T-cell (primary cell): ENCODE measurements at regions not wholly inside any gene's neighbourhood (a gene's known extent, or its start where the extent isn't known, plus 50 kb on each side); places are given as distances from the start of the nearest gene placed in this dataset.

ENCODE experiments used
- ATAC-seq, 4 experiments: fragments of 200-7000 bp in 3 of 4; fragments of 150-1000 bp in 1 of 4; cut with Tn5 transposase; replicated peaks in 1 of 4; 1 replicate in 3 of 4; 2 replicates in 1 of 4; pipeline ENCODE4 v1.10.0; 2021; ENCODE audit warnings: moderate library complexity in 3 of 4, mild to moderate bottlenecking in 2 of 4, moderate number of reproducible peaks in 1 of 4
- CTCF ChIA-PET, 2 donors: fragments of 300-600 bp; sonication (Branson Sonifier 250); formaldehyde crosslinking; loops; one replicate each; lab custom pipeline; 2022; ENCODE audit warnings: antibody characterized with exemption in 2 of 2; lab: Charles Lee
- POLR2A ChIA-PET, 2 donors: fragments of 300-600 bp; sonication (Branson Sonifier 250); formaldehyde crosslinking; loops; one replicate each; lab custom pipeline; 2022; ENCODE audit warnings: antibody characterized with exemption in 2 of 2; lab: Charles Lee
- DNase-seq, 35 experiments: peaks; one replicate each; pipeline versions ENCODE4 v3.0.0 to v3.0.0-alpha.2; 2013 to 2023
- H3K27ac ChIP-seq: one replicate; pipeline ENCODE4 v1.5.1; 2013; ENCODE audit warnings: low read length
- H3K27me3 ChIP-seq, 2 experiments: replicated peaks in 1 of 2; 1 replicate in 1 of 2; 2 replicates in 1 of 2; pipeline versions ENCODE4 v1.6.1 to v1.7.0; 2013; ENCODE audit warnings: low read length in 1 of 2, mixed read lengths in 1 of 2; ENCODE audit not compliant: control insufficient read depth in 2 of 2, insufficient read depth in 2 of 2; ENCODE audit errors: extremely low read depth in 1 of 2
- H3K36me3 ChIP-seq, 2 donors: 1 replicate in 1 of 2; 2 replicates in 1 of 2; pipeline versions ENCODE4 v1.6.1 to v1.7.0; 2013; ENCODE audit warnings: low read length in 1 of 2; ENCODE audit not compliant: control insufficient read depth in 2 of 2, insufficient read depth in 1 of 2; ENCODE audit errors: extremely low read depth in 1 of 2
- H3K4me1 ChIP-seq, 2 experiments: 1 replicate in 1 of 2; 2 replicates in 1 of 2; pipeline versions ENCODE4 v1.6.1 to v1.7.0; 2013; ENCODE audit warnings: low read length in 2 of 2, mixed read lengths in 1 of 2; ENCODE audit not compliant: insufficient read depth in 2 of 2, control insufficient read depth in 1 of 2; ENCODE audit errors: extremely low read depth in 1 of 2
- H3K4me3 ChIP-seq, 2 donors: 1 replicate in 1 of 2; 2 replicates in 1 of 2; pipeline versions ENCODE4 v1.5.1 to v1.7.0; 2013; ENCODE audit warnings: mild to moderate bottlenecking in 2 of 2, low read length in 1 of 2, moderate library complexity in 1 of 2; ENCODE audit not compliant: control insufficient read depth in 1 of 2; ENCODE audit errors: extremely low read depth in 1 of 2
- H3K9me3 ChIP-seq: 2 replicates; pipeline ENCODE4 v1.7.0; 2013
- H3K27ac Mint-ChIP-seq, 2 donors: one replicate each; pipeline ENCODE4 v1.8.0; 2020 to 2021; ENCODE audit warnings: mild to moderate bottlenecking in 2 of 2, mixed read lengths in 2 of 2
- H3K27me3 Mint-ChIP-seq, 2 donors: one replicate each; pipeline ENCODE4 v1.8.0; 2021 to 2022; ENCODE audit warnings: mixed read lengths in 2 of 2
- H3K36me3 Mint-ChIP-seq: one replicate; pipeline ENCODE4 v1.8.0; 2021; ENCODE audit warnings: mixed read lengths
- H3K4me1 Mint-ChIP-seq, 3 donors: one replicate each; pipeline ENCODE4 v1.8.0; 2020 to 2022; ENCODE audit warnings: mixed read lengths in 3 of 3, mild to moderate bottlenecking in 1 of 3
- H3K4me3 Mint-ChIP-seq, 3 donors: one replicate each; pipeline ENCODE4 v1.8.0; 2020 to 2022; ENCODE audit warnings: mild to moderate bottlenecking in 3 of 3, mixed read lengths in 3 of 3, moderate library complexity in 3 of 3
- H3K9me3 Mint-ChIP-seq, 3 donors: one replicate each; pipeline ENCODE4 v1.8.0; 2020 to 2022; ENCODE audit warnings: mixed read lengths in 3 of 3
- WGBS: methylation state at CpG from one replicate; pipeline ENCODE4 v1.1.5; 2013; ENCODE audit warnings: missing lambda C conversion rate; ENCODE audit not compliant: insufficient coverage; 5-methylcytosine and 5-hydroxymethylcytosine counted together

DNA sequence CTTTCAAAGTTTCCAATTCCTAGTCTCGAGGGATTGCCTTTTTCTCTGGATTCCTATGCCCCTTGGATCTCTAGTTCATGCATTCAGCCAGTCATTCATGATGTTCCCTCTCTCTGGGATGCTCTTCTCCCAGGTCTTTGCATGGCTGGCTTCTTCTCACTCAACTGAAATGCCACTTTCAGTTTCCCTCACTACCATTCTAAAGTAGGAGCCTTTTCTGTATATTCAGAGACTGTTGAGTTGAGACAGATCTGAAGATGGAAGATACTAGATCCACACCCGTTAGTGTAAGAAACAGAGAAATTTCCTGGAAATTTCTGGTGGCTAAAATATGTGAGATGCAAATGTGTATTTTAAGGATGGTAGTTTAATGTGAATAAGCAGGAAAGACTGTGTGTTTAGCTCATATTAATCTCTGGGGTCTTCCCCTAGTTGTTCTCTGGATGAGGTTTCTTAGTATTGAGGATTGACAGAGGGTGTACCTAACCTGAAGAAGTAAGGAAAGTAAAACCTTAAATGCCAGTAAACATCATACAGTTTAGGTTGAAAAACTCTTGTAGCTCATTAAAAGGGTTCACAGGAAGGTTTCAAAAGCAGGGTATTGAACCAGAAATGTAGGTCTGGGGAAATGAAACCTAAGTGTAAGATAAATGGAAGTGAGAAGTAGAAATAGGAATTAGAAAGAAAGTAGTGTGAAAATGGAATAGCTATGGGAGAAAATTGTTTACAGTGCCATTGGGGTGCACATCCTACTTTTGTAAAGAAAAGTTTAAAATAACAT, 331.3 kb downstream of the NDFIP2 start:
- Mint-ChIP-seq H3K36me3 (no peaks in the 10 kb centered on the region), H3K27me3 (no peaks in the 10 kb centered on the region), H3K4me1 (peaks cover 0 to 2% (median 0%) of the 10 kb centered on the region in 3 donors), H3K9me3 (peaks cover 0 to 5% (median 4%) of the 10 kb centered on the region in 3 donors), H3K4me3 (no peak overlapping the region), H3K27ac (no peak overlapping the region)
- 38% methylated on average over 1 of the region's 2 CpGs for WGBS
- Histone ChIP-seq H3K27ac (no peak overlapping the region), H3K36me3 (no peaks in the 10 kb centered on the region), H3K4me1 (no peaks in the 10 kb centered on the region), H3K27me3 (no peaks in the 10 kb centered on the region), H3K4me3 (no peak overlapping the region), H3K9me3 (no peaks in the 10 kb centered on the region)
- POLR2A ChIA-PET = interaction anchor here in 1 of 2 donors (0.6 kb wide), 1 partner anchor 1538 kb away, joined by 3 read pairs; no protein-coding TSS in a partner anchor
- CTCF ChIA-PET = interaction anchor here in 1 of 2 donors (0.6 kb wide), 1 partner anchor 505 kb away, joined by 4 read pairs; no protein-coding TSS in a partner anchor
- ATAC-seq = no peak
- DNase-seq = no peak

DNA sequence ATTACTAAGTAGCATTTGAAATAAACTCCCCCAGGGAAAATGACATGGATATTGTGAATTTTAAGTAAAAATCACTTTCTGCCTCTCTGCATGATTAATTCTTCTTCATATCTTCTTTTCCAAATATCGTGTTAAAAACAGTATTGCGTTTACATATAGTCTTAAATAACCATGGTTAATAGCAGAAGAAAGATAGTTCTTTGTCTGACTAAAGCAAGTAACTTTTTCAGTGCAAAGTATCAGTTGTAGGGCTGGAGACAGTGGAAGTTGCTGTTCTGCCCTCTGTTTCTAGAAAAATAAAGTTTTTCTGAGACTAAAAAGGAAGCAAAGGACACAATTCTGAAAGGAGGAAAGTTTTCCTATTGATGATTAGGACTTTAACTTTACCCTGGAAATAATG, 330.2 kb downstream of the NDFIP2 start:
- DNase-seq (no peak), ATAC-seq (no peak)
- no peaks in the 10 kb centered on the region for H3K36me3 ChIP-seq
- H3K4me3 ChIP-seq = no peak overlapping the region
- H3K27ac Mint-ChIP-seq = no peak overlapping the region
- POLR2A ChIA-PET = no interaction called here
- CTCF ChIA-PET = no interaction called here
- H3K27me3 ChIP-seq = no peaks in the 10 kb centered on the region
- H3K9me3 Mint-ChIP-seq = peaks cover 0 to 5% (median 4%) of the 10 kb centered on the region in 3 donors
- peaks cover 0 to 2% (median 0%) of the 10 kb centered on the region in 3 donors for H3K4me1 Mint-ChIP-seq
- H3K36me3 Mint-ChIP-seq = no peaks in the 10 kb centered on the region
- no peak overlapping the region for H3K27ac ChIP-seq
- H3K4me1 ChIP-seq = no peaks in the 10 kb centered on the region
- no peaks in the 10 kb centered on the region for H3K9me3 ChIP-seq
- no peaks in the 10 kb centered on the region for H3K27me3 Mint-ChIP-seq
- H3K4me3 Mint-ChIP-seq = no peak overlapping the region
- no CpG with 5 or more reads among the region's 2 CpGs for whole genome bisulfite sequencing

DNA sequence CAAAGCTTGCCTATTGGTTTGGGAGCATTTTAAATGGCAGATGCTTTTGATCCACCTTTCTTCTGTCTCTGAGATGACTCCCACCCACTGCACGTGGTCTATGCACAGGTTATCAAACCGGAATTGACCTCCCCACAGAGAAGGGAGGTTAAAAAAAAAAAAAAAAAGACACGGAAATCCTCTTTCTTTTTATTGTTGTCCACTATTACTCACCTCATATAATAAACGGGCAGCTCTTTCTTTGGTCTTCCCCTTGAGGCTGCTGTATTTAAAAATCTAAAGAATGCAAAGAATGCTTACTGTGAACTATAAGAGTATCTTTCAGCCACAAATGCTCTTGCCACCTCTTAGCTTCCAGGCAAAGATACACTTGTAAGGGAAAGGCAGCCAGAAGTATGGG, 329.7 kb downstream of the NDFIP2 start:
- Mint-ChIP-seq H3K27me3 (no peaks in the 10 kb centered on the region), H3K4me3 (no peak overlapping the region), H3K4me1 (peaks cover 0 to 2% (median 0%) of the 10 kb centered on the region in 3 donors), H3K9me3 (peaks cover 0 to 5% (median 4%) of the 10 kb centered on the region in 3 donors), H3K36me3 (no peaks in the 10 kb centered on the region), H3K27ac (no peak overlapping the region)
- ATAC-seq (no peak), DNase-seq (no peak)
- no peak overlapping the region for H3K4me3 ChIP-seq
- no CpG with 5 or more reads among the region's 4 CpGs for WGBS
- H3K4me1 ChIP-seq = no peaks in the 10 kb centered on the region
- H3K36me3 ChIP-seq = no peaks in the 10 kb centered on the region
- POLR2A ChIA-PET = interaction anchor here in 1 of 2 donors (0.6 kb wide), 1 partner anchor 38 kb away, joined by 5 read pairs; no protein-coding TSS in a partner anchor
- CTCF ChIA-PET = no interaction called here
- no peaks in the 10 kb centered on the region for H3K9me3 ChIP-seq
- no peak overlapping the region for H3K27ac ChIP-seq
- no peaks in the 10 kb centered on the region for H3K27me3 ChIP-seq

DNA sequence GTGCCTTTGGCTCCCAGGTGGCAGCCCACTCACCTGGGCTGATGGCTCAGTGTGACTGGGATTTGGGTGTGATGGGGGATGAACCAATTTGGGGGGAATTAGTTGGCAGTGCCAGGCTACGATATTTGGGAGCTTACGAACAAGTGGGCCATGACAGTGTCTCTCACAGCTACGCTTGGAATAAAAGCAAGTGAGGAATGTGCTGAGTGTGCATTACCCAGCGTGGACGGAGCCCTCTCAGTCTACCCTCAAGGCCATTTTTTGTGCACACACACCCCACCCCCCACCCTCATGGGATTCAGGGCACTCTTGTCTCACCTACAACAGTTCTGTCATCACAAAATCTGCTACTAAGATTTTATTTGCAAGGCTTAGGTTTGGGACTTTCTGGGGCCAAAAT, 329.1 kb downstream of the NDFIP2 start:
- H3K4me3 Mint-ChIP-seq = no peak overlapping the region
- H3K9me3 Mint-ChIP-seq = peaks cover 0 to 5% (median under 1%) of the 10 kb centered on the region in 3 donors
- 100% methylated on average over 1 of the region's 5 CpGs for WGBS
- DNase-seq = no peak
- H3K27ac Mint-ChIP-seq = no peak overlapping the region
- POLR2A ChIA-PET = no interaction called here
- H3K27me3 Mint-ChIP-seq = no peaks in the 10 kb centered on the region
- Histone ChIP-seq H3K4me3 (no peak overlapping the region), H3K27ac (no peak overlapping the region), H3K36me3 (no peaks in the 10 kb centered on the region), H3K9me3 (no peaks in the 10 kb centered on the region), H3K4me1 (no peaks in the 10 kb centered on the region), H3K27me3 (no peaks in the 10 kb centered on the region)
- ATAC-seq = no peak
- H3K36me3 Mint-ChIP-seq = no peaks in the 10 kb centered on the region
- CTCF ChIA-PET = no interaction called here
- H3K4me1 Mint-ChIP-seq = peaks cover 0 to 2% (median 0%) of the 10 kb centered on the region in 3 donors

DNA sequence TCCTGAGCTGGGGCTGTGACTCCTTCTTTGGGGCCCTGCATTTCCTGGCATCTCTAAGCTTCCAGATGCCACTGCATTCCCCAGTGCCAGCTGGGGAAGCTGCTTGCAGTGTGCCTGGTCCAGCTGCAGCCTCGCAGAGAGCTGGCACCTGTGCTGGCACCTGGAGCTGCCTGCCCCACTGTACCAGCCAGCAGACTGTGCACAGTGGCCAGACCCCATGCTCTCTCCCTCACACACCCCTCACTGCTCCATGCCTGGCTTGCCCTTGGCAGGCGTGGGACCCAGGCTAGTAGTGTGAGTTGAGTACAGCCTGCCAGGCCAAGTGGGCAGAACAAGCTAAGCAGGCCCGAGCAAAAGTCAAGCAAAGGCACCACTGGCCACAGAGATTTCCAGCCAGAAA, 327.5 kb downstream of the NDFIP2 start:
- ATAC-seq (peak in 1 of 4 experiments; percentile 30), DNase-seq (no peak)
- Histone ChIP-seq H3K4me1 (no peaks in the 10 kb centered on the region), H3K27me3 (no peaks in the 10 kb centered on the region), H3K27ac (no peak overlapping the region), H3K9me3 (no peaks in the 10 kb centered on the region), H3K36me3 (no peaks in the 10 kb centered on the region), H3K4me3 (no peak overlapping the region)
- Mint-ChIP-seq H3K36me3 (no peaks in the 10 kb centered on the region), H3K4me3 (no peak overlapping the region), H3K27me3 (no peaks in the 10 kb centered on the region), H3K27ac (no peak overlapping the region), H3K4me1 (peaks cover 0 to 2% (median 0%) of the 10 kb centered on the region in 3 donors), H3K9me3 (peaks cover 0 to 5% (median 0%) of the 10 kb centered on the region in 3 donors)
- POLR2A ChIA-PET = no interaction called here
- CTCF ChIA-PET = no interaction called here
- WGBS = 86% methylated on average over 1 of the region's 3 CpGs

DNA sequence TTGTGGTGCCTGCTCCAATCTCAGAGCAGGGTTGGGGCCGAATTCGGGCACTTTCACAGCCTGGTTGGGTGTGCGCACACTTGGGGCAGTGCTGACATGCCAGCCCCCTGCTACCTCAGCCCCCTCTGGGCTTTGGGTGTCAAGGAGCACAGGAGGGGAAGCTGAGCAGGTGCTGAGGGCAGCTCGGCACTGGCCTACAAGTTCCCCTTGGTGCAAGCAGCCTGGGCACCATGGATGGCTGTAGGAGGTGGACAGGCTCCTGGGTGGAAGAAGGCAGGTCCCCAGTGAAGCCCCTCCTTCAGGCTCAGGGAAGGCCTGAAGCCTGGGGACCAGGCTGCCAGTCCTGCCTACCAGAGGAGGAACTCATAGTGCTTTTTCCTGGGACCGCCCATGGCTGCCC, 326.6 kb downstream of the NDFIP2 start:
- ATAC-seq (no peak), DNase-seq (no peak)
- Mint-ChIP-seq H3K36me3 (no peaks in the 10 kb centered on the region), H3K4me1 (peaks cover 0 to 2% (median 0%) of the 10 kb centered on the region in 3 donors), H3K27ac (no peak overlapping the region), H3K4me3 (no peak overlapping the region), H3K27me3 (no peaks in the 10 kb centered on the region), H3K9me3 (peaks cover 0 to 5% (median 3%) of the 10 kb centered on the region in 3 donors)
- H3K27me3 ChIP-seq = no peaks in the 10 kb centered on the region
- ChIA-PET POLR2A (no interaction called here), CTCF (no interaction called here)
- H3K4me3 ChIP-seq = no peak overlapping the region
- H3K4me1 ChIP-seq = no peaks in the 10 kb centered on the region
- 69% methylated on average over 5 of the region's 5 CpGs for WGBS
- H3K27ac ChIP-seq = no peak overlapping the region
- no peaks in the 10 kb centered on the region for H3K9me3 ChIP-seq
- H3K36me3 ChIP-seq = no peaks in the 10 kb centered on the region
